HUES48 (cell line): ENCODE measurements at regions not wholly inside any gene's neighbourhood (a gene's known extent, or its start where the extent isn't known, plus 50 kb on each side); places are given as distances from the start of the nearest gene placed in this dataset.
"Not testable (repeated sequence)": the region's sequence is repeated elsewhere in the genome, so short reads cannot be mapped to it uniquely, and the experiment has no call there.

Source experiments
- H3K27ac ChIP-seq: one replicate; pipeline ENCODE4 v1.7.0; 2013; ENCODE audit warnings: low read depth, low read length, inconsistent platforms
- H3K27me3 ChIP-seq: 2 replicates; pipeline ENCODE4 v1.6.1; 2013; ENCODE audit warnings: mild to moderate bottlenecking, low read length; ENCODE audit not compliant: control insufficient read depth, insufficient read depth
- H3K36me3 ChIP-seq: 2 replicates; pipeline ENCODE4 v1.6.1; 2013; ENCODE audit warnings: low read length; ENCODE audit not compliant: control insufficient read depth, insufficient read depth
- H3K4me1 ChIP-seq: 2 replicates; pipeline ENCODE4 v1.6.1; 2013; ENCODE audit warnings: mild to moderate bottlenecking, low read length; ENCODE audit not compliant: control insufficient read depth, insufficient read depth
- H3K4me3 ChIP-seq: 2 replicates; pipeline ENCODE4 v1.5.1; 2013; ENCODE audit warnings: mild to moderate bottlenecking, low read depth, low read length
- H3K9ac ChIP-seq: 2 replicates; pipeline ENCODE4 v1.6.1; 2013; ENCODE audit warnings: mild to moderate bottlenecking, low read depth, low read length, moderate library complexity
- H3K9me3 ChIP-seq: 2 replicates; pipeline ENCODE4 v1.6.1; 2013; ENCODE audit warnings: low read length; ENCODE audit not compliant: control insufficient read depth, insufficient read depth

GRCh38 chrX:125604448-125604847 is 284.8 kb downstream of the TEX13C start:
- Histone ChIP-seq H3K27me3 (no peaks in the 10 kb centered on the region), H3K27ac (no peak overlapping the region), H3K9ac (no peak overlapping the region), H3K4me1 (no peaks in the 10 kb centered on the region), H3K36me3 (no peaks in the 10 kb centered on the region), H3K4me3 (no peak overlapping the region), H3K9me3 (0 out of 2 replicates have a peak, but pooled peaks cover 5% of the 10 kb centered on the region)

GRCh38 chrX:125605145-125605544 is 285.5 kb downstream of the TEX13C start:
- Histone ChIP-seq H3K9me3 (0 out of 2 replicates have a peak, but pooled peaks cover 5% of the 10 kb centered on the region), H3K4me3 (no peak overlapping the region), H3K27ac (no peak overlapping the region), H3K4me1 (no peaks in the 10 kb centered on the region), H3K27me3 (no peaks in the 10 kb centered on the region), H3K36me3 (no peaks in the 10 kb centered on the region), H3K9ac (no peak overlapping the region)

- not testable (repeated sequence) for H3K4me1 ChIP-seq, H3K9ac ChIP-seq, H3K9me3 ChIP-seq, H3K36me3 ChIP-seq, H3K27me3 ChIP-seq, H3K27ac ChIP-seq, H3K4me3 ChIP-seq
These were observed 295.1 kb downstream of the TEX13C start for GRCh38 chrX:125614591-125615343.

- Histone ChIP-seq H3K4me1 (no peaks in the 10 kb centered on the region), H3K9ac (no peak overlapping the region), H3K27ac (no peak overlapping the region), H3K27me3 (no peaks in the 10 kb centered on the region), H3K4me3 (no peak overlapping the region), H3K36me3 (no peaks in the 10 kb centered on the region), H3K9me3 (no peaks in the 10 kb centered on the region)
These were observed 301.3 kb downstream of the TEX13C start for GRCh38 chrX:125620715-125621587.

- no peak overlapping the region for H3K4me3 ChIP-seq
- H3K4me1 ChIP-seq = no peaks in the 10 kb centered on the region
- no peak overlapping the region for H3K27ac ChIP-seq
- no peak overlapping the region for H3K9ac ChIP-seq
- H3K9me3 ChIP-seq = no peaks in the 10 kb centered on the region
- H3K27me3 ChIP-seq = peaks cover 3% of the 10 kb centered on the region; the same call in 1 of the 2 replicates
- no peaks in the 10 kb centered on the region for H3K36me3 ChIP-seq
These were observed 301.9 kb downstream of the TEX13C start for GRCh38 chrX:125621588-125621927.

GRCh38 chrX:125622899-125623298 is 303.2 kb downstream of the TEX13C start:
- H3K4me1 ChIP-seq = no peaks in the 10 kb centered on the region
- no peaks in the 10 kb centered on the region for H3K9me3 ChIP-seq
- H3K27ac ChIP-seq = no peak overlapping the region
- H3K27me3 ChIP-seq = peaks cover 16% of the 10 kb centered on the region
- no peak overlapping the region for H3K4me3 ChIP-seq
- H3K36me3 ChIP-seq = no peaks in the 10 kb centered on the region
- H3K9ac ChIP-seq = no peak overlapping the region

- H3K27me3 ChIP-seq = peaks cover 30% of the 10 kb centered on the region
- H3K9me3 ChIP-seq = no peaks in the 10 kb centered on the region
- H3K27ac ChIP-seq = no peak overlapping the region
- H3K9ac ChIP-seq = no peak overlapping the region
- no peaks in the 10 kb centered on the region for H3K36me3 ChIP-seq
- no peak overlapping the region for H3K4me3 ChIP-seq
- H3K4me1 ChIP-seq = peaks cover 4% of the 10 kb centered on the region; the same call in 1 of the 2 replicates
These were observed 308.0 kb downstream of the TEX13C start for GRCh38 chrX:125627676-125628075.

- Histone ChIP-seq H3K27me3 (peaks cover 34% of the 10 kb centered on the region), H3K27ac (no peak overlapping the region), H3K9me3 (no peaks in the 10 kb centered on the region), H3K4me1 (peaks cover 4% of the 10 kb centered on the region; the same call in 1 of the 2 replicates), H3K4me3 (no peak overlapping the region), H3K9ac (no peak overlapping the region), H3K36me3 (no peaks in the 10 kb centered on the region)
These were observed 308.8 kb downstream of the TEX13C start for GRCh38 chrX:125628435-125628834.

GRCh38 chrX:125641405-125641804 is 321.7 kb downstream of the TEX13C start:
- Histone ChIP-seq H3K36me3 (no peaks in the 10 kb centered on the region), H3K27me3 (no peaks in the 10 kb centered on the region)

GRCh38 chrX:125646195-125646594 is 326.5 kb downstream of the TEX13C start:
- Histone ChIP-seq H3K9me3 (no peaks in the 10 kb centered on the region), H3K27ac (no peak overlapping the region), H3K36me3 (no peaks in the 10 kb centered on the region), H3K4me3 (no peak overlapping the region), H3K9ac (no peak overlapping the region), H3K27me3 (no peaks in the 10 kb centered on the region), H3K4me1 (no peaks in the 10 kb centered on the region)

More at GRCh38 chrX:125641405-125641804, 321.7 kb downstream of the TEX13C start:
- Histone ChIP-seq H3K9ac (no peak overlapping the region), H3K4me1 (no peaks in the 10 kb centered on the region), H3K9me3 (no peaks in the 10 kb centered on the region), H3K4me3 (no peak overlapping the region), H3K27ac (no peak overlapping the region)

GRCh38 chrX:125651426-125651825 is 331.8 kb downstream of the TEX13C start:
- Histone ChIP-seq H3K36me3 (no peaks in the 10 kb centered on the region), H3K9me3 (no peaks in the 10 kb centered on the region), H3K4me3 (no peak overlapping the region), H3K4me1 (no peaks in the 10 kb centered on the region), H3K27ac (no peak overlapping the region), H3K27me3 (no peaks in the 10 kb centered on the region), H3K9ac (no peak overlapping the region)
